ENCODE measurements at regions not wholly inside any gene's neighbourhood (a gene's known extent, or its start where the extent isn't known, plus 50 kb on each side); places are given as distances from the start of the nearest gene placed in this dataset.
"Not testable (repeated sequence)": the region's sequence is repeated elsewhere in the genome, so short reads cannot be mapped to it uniquely, and the experiment has no call there.

GRCh38 chr5:27144456-27144855 lies 106.1 kb upstream of the CDH9 start:
- intact Hi-C loops (cut with DNase I, micrococcal nuclease), result no loop called here
- POLR2A ChIA-PET, result no interaction called here
- no peaks in the 10 kb centered on the region for H3K4me1 Mint-ChIP-seq
- no peaks in the 10 kb centered on the region for H3K36me3 Mint-ChIP-seq (ENCODE audit: low read depth)
- no peak overlapping the region for H3K4me3 Mint-ChIP-seq
- no peak overlapping the region for H3K27ac Mint-ChIP-seq
- CTCF ChIA-PET, result no interaction called here
- no peak for ATAC-seq
- peaks cover 2% of the 10 kb centered on the region for H3K9me3 Mint-ChIP-seq (ENCODE audit: low read depth)
- H3K27me3 Mint-ChIP-seq, result no peaks in the 10 kb centered on the region
- DNase-seq, result no peak

DNA sequence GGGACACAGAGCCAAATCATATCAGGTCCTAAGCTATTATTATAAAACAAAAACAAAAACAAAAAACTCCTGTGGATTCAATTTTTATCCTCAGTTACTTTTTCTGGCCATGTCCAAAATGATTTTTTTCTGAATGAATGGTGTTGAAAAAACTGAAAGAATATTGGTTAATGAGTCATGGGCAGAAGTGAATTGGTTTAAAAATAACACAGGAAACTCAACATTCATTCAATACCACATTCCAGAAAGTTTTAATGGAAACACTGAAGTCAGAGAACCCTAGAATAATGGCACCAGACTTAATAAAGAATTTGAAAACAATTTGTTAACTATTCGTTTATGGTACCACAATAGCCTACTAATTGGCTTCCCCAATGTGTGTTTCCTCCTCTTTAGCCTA lies 102.4 kb upstream of the CDH9 start:
- ChIA-PET CTCF (no interaction called here), POLR2A (no interaction called here)
- Mint-ChIP-seq H3K9me3 (ENCODE audit: low read depth) (peaks cover 11% of the 10 kb centered on the region), H3K36me3 (ENCODE audit: low read depth) (no peaks in the 10 kb centered on the region), H3K4me1 (no peaks in the 10 kb centered on the region), H3K27ac (no peak overlapping the region), H3K27me3 (no peaks in the 10 kb centered on the region), H3K4me3 (no peak overlapping the region)
- intact Hi-C loops (cut with DNase I, micrococcal nuclease), result no loop called here
- DNase-seq, result no peak
- no peak for ATAC-seq

- intact Hi-C loops (cut with DNase I, micrococcal nuclease), result no loop called here
- no peak overlapping the region for H3K4me3 Mint-ChIP-seq
- POLR2A ChIA-PET, result no interaction called here
- H3K9me3 Mint-ChIP-seq (ENCODE audit: low read depth), result peaks cover 7% of the 10 kb centered on the region
- DNase-seq (no peak), ATAC-seq (no peak)
- no peaks in the 10 kb centered on the region for H3K36me3 Mint-ChIP-seq (ENCODE audit: low read depth)
- CTCF ChIA-PET, result no interaction called here
- no peak overlapping the region for H3K27ac Mint-ChIP-seq
- no peaks in the 10 kb centered on the region for H3K27me3 Mint-ChIP-seq
- no peaks in the 10 kb centered on the region for H3K4me1 Mint-ChIP-seq
These were observed 92.2 kb upstream of the CDH9 start for GRCh38 chr5:27130587-27130986.

DNA sequence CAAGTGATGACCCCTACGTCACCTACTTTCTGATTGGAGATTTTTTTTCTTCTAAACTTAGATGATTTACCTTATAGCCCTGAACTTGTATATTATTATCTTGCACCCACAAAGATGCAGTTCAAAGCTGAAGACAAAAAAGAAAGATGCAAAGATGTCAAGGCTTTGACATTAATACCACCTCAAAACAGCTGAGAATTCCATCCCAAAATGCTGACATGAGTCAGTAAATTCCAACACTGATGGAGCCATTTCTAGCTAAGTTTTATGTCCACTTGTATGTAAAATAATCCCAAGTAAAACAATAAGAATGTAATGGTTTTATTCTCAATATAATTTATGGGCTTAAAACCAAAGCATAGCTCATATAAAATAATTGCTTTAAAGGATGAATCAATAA lies 91.5 kb upstream of the CDH9 start:
- POLR2A ChIA-PET, result no interaction called here
- Mint-ChIP-seq H3K27ac (no peak overlapping the region), H3K4me3 (no peak overlapping the region), H3K9me3 (ENCODE audit: low read depth) (peaks cover 5% of the 10 kb centered on the region), H3K27me3 (no peaks in the 10 kb centered on the region), H3K4me1 (no peaks in the 10 kb centered on the region), H3K36me3 (ENCODE audit: low read depth) (no peaks in the 10 kb centered on the region)
- DNase-seq (no peak), ATAC-seq (no peak)
- CTCF ChIA-PET, result no interaction called here
- intact Hi-C loops (cut with DNase I, micrococcal nuclease), result no loop called here

GRCh38 chr5:27125856-27126255 lies 87.5 kb upstream of the CDH9 start:
- intact Hi-C loops (cut with DNase I, micrococcal nuclease), result no loop called here
- H3K9me3 Mint-ChIP-seq (ENCODE audit: low read depth), result peaks cover under 1% of the 10 kb centered on the region
- H3K36me3 Mint-ChIP-seq (ENCODE audit: low read depth), result no peaks in the 10 kb centered on the region
- H3K4me3 Mint-ChIP-seq, result no peak overlapping the region
- ChIA-PET CTCF (no interaction called here), POLR2A (no interaction called here)
- DNase-seq (no peak), ATAC-seq (no peak)
- no peaks in the 10 kb centered on the region for H3K27me3 Mint-ChIP-seq
- no peaks in the 10 kb centered on the region for H3K4me1 Mint-ChIP-seq
- H3K27ac Mint-ChIP-seq, result no peak overlapping the region

DNA sequence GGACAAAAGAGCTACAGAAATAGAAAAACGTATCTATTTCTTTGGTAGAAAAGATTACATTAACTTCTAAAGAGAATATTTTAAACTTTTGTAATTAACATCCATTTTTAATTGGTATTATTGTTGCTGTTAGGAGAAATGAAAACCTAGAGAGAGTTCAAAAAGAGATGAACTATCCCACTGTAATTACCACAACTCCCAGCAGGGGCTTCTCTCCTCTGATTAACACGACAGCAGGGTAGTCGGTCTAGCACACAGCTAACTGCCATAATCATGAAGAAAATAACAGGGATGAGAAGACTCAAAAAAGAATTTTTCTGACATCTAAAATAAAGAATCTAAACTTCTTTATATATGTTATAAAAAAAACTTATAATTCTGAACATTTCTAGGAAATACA lies 86.2 kb upstream of the CDH9 start:
- no peaks in the 10 kb centered on the region for H3K4me1 Mint-ChIP-seq
- POLR2A ChIA-PET, result no interaction called here
- no peak overlapping the region for H3K4me3 Mint-ChIP-seq
- H3K9me3 Mint-ChIP-seq (ENCODE audit: low read depth), result peaks cover 5% of the 10 kb centered on the region
- no peaks in the 10 kb centered on the region for H3K27me3 Mint-ChIP-seq
- DNase-seq (no peak), ATAC-seq (no peak)
- H3K36me3 Mint-ChIP-seq (ENCODE audit: low read depth), result no peaks in the 10 kb centered on the region
- no peak overlapping the region for H3K27ac Mint-ChIP-seq
- intact Hi-C loops (cut with DNase I, micrococcal nuclease), result no loop called here
- CTCF ChIA-PET, result no interaction called here

GRCh38 chr5:27119736-27120321 lies 81.4 kb upstream of the CDH9 start:
- intact Hi-C loops (cut with DNase I, micrococcal nuclease); H3K4me3 Mint-ChIP-seq; CTCF ChIA-PET; DNase-seq; H3K36me3 Mint-ChIP-seq (ENCODE audit: low read depth); H3K4me1 Mint-ChIP-seq; H3K27me3 Mint-ChIP-seq; ATAC-seq; POLR2A ChIA-PET; H3K27ac Mint-ChIP-seq: not testable (repeated sequence)
- peaks cover 20% of the 10 kb centered on the region for H3K9me3 Mint-ChIP-seq (ENCODE audit: low read depth)

DNA sequence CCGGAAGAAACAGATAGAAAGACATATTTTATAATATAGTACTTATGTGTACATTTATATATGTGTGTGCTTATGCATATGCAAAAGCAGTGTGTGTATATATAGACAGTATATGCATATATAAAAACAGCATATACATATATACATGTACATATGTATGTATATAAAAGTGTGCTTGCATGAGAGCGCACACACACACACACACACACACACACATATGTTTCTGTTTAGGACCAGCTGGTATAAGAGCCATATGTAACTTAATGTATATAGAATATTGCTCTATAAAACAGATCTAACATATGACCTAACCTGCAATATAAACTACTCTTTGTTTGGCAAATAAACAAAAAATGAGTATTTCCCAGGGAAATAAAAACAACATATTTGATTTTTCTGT lies 65.1 kb upstream of the CDH9 start:
- intact Hi-C loops (cut with DNase I, micrococcal nuclease), result no loop called here
- H3K9me3 Mint-ChIP-seq (ENCODE audit: low read depth), result peaks cover 1% of the 10 kb centered on the region
- H3K4me1 Mint-ChIP-seq, result no peaks in the 10 kb centered on the region
- no peaks in the 10 kb centered on the region for H3K27me3 Mint-ChIP-seq
- no peak overlapping the region for H3K4me3 Mint-ChIP-seq
- ChIA-PET CTCF (no interaction called here), POLR2A (no interaction called here)
- no peak for DNase-seq
- H3K27ac Mint-ChIP-seq, result no peak overlapping the region
- ATAC-seq, result no peak
- no peaks in the 10 kb centered on the region for H3K36me3 Mint-ChIP-seq (ENCODE audit: low read depth)

DNA sequence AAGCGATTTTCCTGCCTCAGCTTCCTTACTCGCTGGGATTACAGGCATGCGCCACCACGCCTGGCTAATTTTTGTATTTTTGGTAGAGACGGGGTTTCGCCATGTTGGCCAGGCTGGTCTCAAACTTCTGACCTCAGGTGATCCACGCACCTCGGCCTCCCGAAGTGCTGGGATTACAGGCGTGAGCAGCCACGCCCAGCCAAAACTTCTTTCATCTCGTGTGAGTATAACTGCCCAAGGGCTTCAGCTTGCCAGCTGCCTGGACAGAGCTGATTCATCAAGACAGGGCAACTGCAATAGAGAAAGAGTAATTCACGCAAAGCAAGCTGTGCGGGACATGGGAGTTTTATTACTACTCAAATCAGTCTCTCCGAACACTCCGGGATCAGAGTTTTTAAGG lies 57.4 kb upstream of the CDH9 start:
- ATAC-seq; H3K27ac Mint-ChIP-seq; H3K9me3 Mint-ChIP-seq (ENCODE audit: low read depth); H3K27me3 Mint-ChIP-seq; H3K4me1 Mint-ChIP-seq; H3K36me3 Mint-ChIP-seq (ENCODE audit: low read depth); H3K4me3 Mint-ChIP-seq; DNase-seq; POLR2A ChIA-PET; CTCF ChIA-PET; intact Hi-C loops (cut with DNase I, micrococcal nuclease): not testable (repeated sequence)

DNA sequence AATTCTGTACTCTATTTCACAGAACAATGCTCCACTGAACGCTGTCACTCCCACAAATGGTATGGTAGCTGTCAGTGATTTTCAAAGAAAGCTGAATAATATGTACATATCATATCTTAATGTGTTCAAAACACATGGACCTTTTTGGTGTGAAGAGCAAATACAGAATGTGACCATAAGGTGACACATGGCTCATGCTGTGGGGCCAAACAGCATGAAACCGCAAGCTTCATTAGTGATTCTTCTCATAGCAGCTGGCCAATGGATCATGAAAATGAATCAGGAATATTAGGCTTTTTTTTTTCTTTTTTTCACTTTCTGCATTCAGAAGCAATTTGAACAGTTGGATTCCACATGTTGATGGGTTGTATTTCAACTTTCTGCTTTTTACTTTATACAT lies 54.9 kb upstream of the CDH9 start:
- intact Hi-C loops (cut with DNase I, micrococcal nuclease), result no loop called here
- no peaks in the 10 kb centered on the region for H3K4me1 Mint-ChIP-seq
- no peak for ATAC-seq
- no peak for DNase-seq
- no peak overlapping the region for H3K4me3 Mint-ChIP-seq
- peaks cover 6% of the 10 kb centered on the region for H3K9me3 Mint-ChIP-seq (ENCODE audit: low read depth)
- POLR2A ChIA-PET, result no interaction called here
- no peaks in the 10 kb centered on the region for H3K36me3 Mint-ChIP-seq (ENCODE audit: low read depth)
- H3K27ac Mint-ChIP-seq, result no peak overlapping the region
- no peaks in the 10 kb centered on the region for H3K27me3 Mint-ChIP-seq
- CTCF ChIA-PET, result no interaction called here

DNA sequence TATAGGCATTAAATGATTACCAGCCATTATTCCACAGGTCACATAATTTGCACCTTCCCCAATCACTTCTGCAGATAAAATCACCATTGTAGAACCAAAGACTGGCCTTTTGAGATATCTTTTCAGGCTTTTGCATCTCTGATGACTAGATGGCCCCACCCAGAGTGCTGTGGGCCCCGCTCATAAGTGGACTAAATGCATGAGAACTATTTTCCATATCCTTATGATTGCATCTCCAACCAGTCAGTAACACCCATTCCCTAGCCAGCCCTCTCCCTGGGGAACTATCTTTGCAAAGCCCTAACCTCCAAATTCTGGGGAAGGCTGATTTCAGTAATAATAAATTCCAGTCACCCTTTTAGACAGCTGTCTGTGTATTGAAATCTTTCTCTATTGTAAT lies 53.5 kb upstream of the CDH9 start:
- Mint-ChIP-seq H3K9me3 (ENCODE audit: low read depth) (peaks cover 6% of the 10 kb centered on the region), H3K27ac (no peak overlapping the region), H3K4me3 (no peak overlapping the region), H3K4me1 (no peaks in the 10 kb centered on the region), H3K27me3 (no peaks in the 10 kb centered on the region), H3K36me3 (ENCODE audit: low read depth) (no peaks in the 10 kb centered on the region)
- ATAC-seq, result no peak
- DNase-seq, result no peak
- intact Hi-C loops (cut with DNase I, micrococcal nuclease), result no loop called here
- POLR2A ChIA-PET, result no interaction called here
- CTCF ChIA-PET, result no interaction called here

GRCh38 chr5:27088822-27089221 lies 50.4 kb upstream of the CDH9 start:
- H3K4me1 Mint-ChIP-seq; DNase-seq; H3K27ac Mint-ChIP-seq; H3K36me3 Mint-ChIP-seq (ENCODE audit: low read depth); H3K9me3 Mint-ChIP-seq (ENCODE audit: low read depth); H3K27me3 Mint-ChIP-seq; H3K4me3 Mint-ChIP-seq; ATAC-seq; CTCF ChIA-PET; intact Hi-C loops (cut with DNase I, micrococcal nuclease); POLR2A ChIA-PET: not testable (repeated sequence)

Data from activated CD4-positive, alpha-beta T cell treated with anti-CD3 and anti-CD28 coated beads for 36 hours (primary cell).